Sigmoid colon (tissue), 4 donors: ENCODE measurements at regions not wholly inside any gene's neighbourhood (a gene's known extent, or its start where the extent isn't known, plus 50 kb on each side); places are given as distances from the start of the nearest gene placed in this dataset.

Source experiments
- CTCF ChIP-seq, 4 experiments: fragments of 450-650 bp in 3 of 4; fragments of 200-600 bp in 1 of 4; IDR thresholded peaks; one replicate each; pipeline ENCODE4 v1.5.1; 2016 to 2019; ENCODE audit warnings: antibody characterized with exemption in 4 of 4, mild to moderate bottlenecking in 3 of 4, moderate library complexity in 2 of 4
- EP300 ChIP-seq, 4 donors: sonication (generic); formaldehyde crosslinking; IDR thresholded peaks; one replicate each; pipeline ENCODE4 v1.6.1; 2017; ENCODE audit warnings: antibody characterized with exemption in 4 of 4
- POLR2A ChIP-seq, 2 donors: fragments of 450-650 bp; IDR thresholded peaks; one replicate each; pipeline ENCODE4 v1.6.1; 2016; ENCODE audit warnings: antibody characterized with exemption in 2 of 2, mild to moderate bottlenecking in 2 of 2, moderate library complexity in 2 of 2

DNA sequence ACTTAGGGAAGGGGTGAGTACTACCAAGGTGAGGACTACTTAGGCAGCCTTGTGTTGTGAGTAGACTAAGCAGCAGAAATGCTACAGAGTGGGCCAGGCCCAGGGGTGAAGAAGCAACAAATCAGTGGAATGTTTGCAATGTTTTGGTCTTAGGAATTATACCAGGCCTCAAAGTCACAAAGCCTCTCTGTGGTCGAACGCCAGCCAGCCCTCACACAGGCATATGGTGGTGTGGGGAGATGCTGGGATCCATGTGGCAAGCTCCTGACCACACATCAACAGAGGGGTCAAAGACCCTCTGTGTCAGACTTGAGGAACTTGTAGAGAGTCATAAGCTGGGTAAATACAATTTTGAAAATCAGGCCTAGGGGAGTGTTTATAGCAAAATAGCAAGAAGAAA, 153.8 kb upstream of the KLF3 start:
- TF ChIP-seq CTCF (IDR thresholded peaks at IDR 0.05) (no peak), POLR2A (IDR thresholded peaks at IDR 0.05) (no peak), EP300 (IDR thresholded peaks at IDR 0.05) (no peak)
